Breast epithelium (tissue), 3 donors: ENCODE measurements at regions not wholly inside any gene's neighbourhood (a gene's known extent, or its start where the extent isn't known, plus 50 kb on each side); places are given as distances from the start of the nearest gene placed in this dataset.

Experiments used
- CTCF ChIP-seq, 3 donors: fragments of 450-650 bp; IDR thresholded peaks; one replicate each; pipeline ENCODE4 v1.5.1; 2016 to 2017; ENCODE audit warnings: antibody characterized with exemption in 3 of 3, mild to moderate bottlenecking in 3 of 3, moderate library complexity in 3 of 3
- POLR2A ChIP-seq: fragments of 450-650 bp; IDR thresholded peaks from one replicate; pipeline ENCODE4 v1.6.1; 2016; ENCODE audit warnings: antibody characterized with exemption, mild to moderate bottlenecking, moderate library complexity

- TF ChIP-seq CTCF (IDR thresholded peaks at IDR 0.05) (no peak), POLR2A (no peak)
These were observed 109.1 kb downstream of the BDH1 start for GRCh38 chr3:197446700-197447056.
